ENCODE measurements at regions not wholly inside any gene's neighbourhood (a gene's known extent, or its start where the extent isn't known, plus 50 kb on each side); places are given as distances from the start of the nearest gene placed in this dataset.

- Histone ChIP-seq H3K9me3 (ENCODE audit: low read length) (no peaks in the 10 kb centered on the region), H3K27me3 (ENCODE audit: insufficient read depth, low read length, poor library complexity, severe bottlenecking) (no peaks in the 10 kb centered on the region), H3K27ac (ENCODE audit: low read depth, low read length) (no peak overlapping the region), H3K36me3 (ENCODE audit: insufficient read depth, low read length) (no peaks in the 10 kb centered on the region), H3K4me1 (ENCODE audit: insufficient read depth, low read length) (no peaks in the 10 kb centered on the region), H3K4me3 (ENCODE audit: low read length) (no peak overlapping the region)
- Mint-ChIP-seq H3K4me1 (no peaks in the 10 kb centered on the region), H3K36me3 (no peaks in the 10 kb centered on the region), H3K9me3 (peaks cover 6 to 39% (median 8%) of the 10 kb centered on the region in 5 donors), H3K27me3 (peaks cover 0 to 2% of the 10 kb centered on the region in 2 donors), H3K27ac (no peak overlapping the region), H3K4me3 (no peak overlapping the region)
- DNase-seq = no peak
- CTCF ChIA-PET = no interaction called here
- POLR2A ChIA-PET = no interaction called here
These were observed 260.7 kb upstream of the GRM7 start for GRCh38 chr3:6600237-6600636.

- Mint-ChIP-seq H3K27me3 (peaks cover 0 to 2% of the 10 kb centered on the region in 2 donors), H3K9me3 (peaks cover 6 to 41% (median 8%) of the 10 kb centered on the region in 5 donors), H3K4me1 (no peaks in the 10 kb centered on the region), H3K27ac (no peak overlapping the region), H3K4me3 (no peak overlapping the region), H3K36me3 (no peaks in the 10 kb centered on the region)
- no peak overlapping the region for H3K27ac ChIP-seq (ENCODE audit: low read depth, low read length)
- POLR2A ChIA-PET = no interaction called here
- H3K27me3 ChIP-seq (ENCODE audit: insufficient read depth, low read length, poor library complexity, severe bottlenecking) = no peaks in the 10 kb centered on the region
- H3K36me3 ChIP-seq (ENCODE audit: insufficient read depth, low read length) = no peaks in the 10 kb centered on the region
- no peaks in the 10 kb centered on the region for H3K4me1 ChIP-seq (ENCODE audit: insufficient read depth, low read length)
- CTCF ChIA-PET = no interaction called here
- H3K4me3 ChIP-seq (ENCODE audit: low read length) = no peak overlapping the region
- DNase-seq = no peak
- no peaks in the 10 kb centered on the region for H3K9me3 ChIP-seq (ENCODE audit: low read length)
These were observed 259.5 kb upstream of the GRM7 start for GRCh38 chr3:6601374-6601773.

GRCh38 chr3:6602329-6602728 lies 258.6 kb upstream of the GRM7 start:
- peaks cover 2 to 42% (median 8%) of the 10 kb centered on the region in 5 donors for H3K9me3 Mint-ChIP-seq
- no peak for DNase-seq
- H3K4me1 Mint-ChIP-seq = no peaks in the 10 kb centered on the region

GRCh38 chr3:6605227-6605626 lies 255.7 kb upstream of the GRM7 start:
- H3K4me3 ChIP-seq (ENCODE audit: low read length) = no peak overlapping the region
- Mint-ChIP-seq H3K27me3 (no peaks in the 10 kb centered on the region), H3K4me1 (no peaks in the 10 kb centered on the region), H3K27ac (no peak overlapping the region), H3K4me3 (no peak overlapping the region), H3K36me3 (no peaks in the 10 kb centered on the region), H3K9me3 (peaks cover 3 to 39% (median 10%) of the 10 kb centered on the region in 5 donors)
- CTCF ChIA-PET = no interaction called here
- POLR2A ChIA-PET = no interaction called here
- H3K9me3 ChIP-seq (ENCODE audit: low read length) = no peaks in the 10 kb centered on the region
- H3K36me3 ChIP-seq (ENCODE audit: insufficient read depth, low read length) = no peaks in the 10 kb centered on the region
- no peak overlapping the region for H3K27ac ChIP-seq (ENCODE audit: low read depth, low read length)
- no peaks in the 10 kb centered on the region for H3K4me1 ChIP-seq (ENCODE audit: insufficient read depth, low read length)
- no peak for DNase-seq
- H3K27me3 ChIP-seq (ENCODE audit: insufficient read depth, low read length, poor library complexity, severe bottlenecking) = no peaks in the 10 kb centered on the region

More at GRCh38 chr3:6602329-6602728, 258.6 kb upstream of the GRM7 start:
- no peak overlapping the region for H3K4me3 ChIP-seq (ENCODE audit: low read length)
- no peaks in the 10 kb centered on the region for H3K9me3 ChIP-seq (ENCODE audit: low read length)
- no peaks in the 10 kb centered on the region for H3K4me1 ChIP-seq (ENCODE audit: insufficient read depth, low read length)
- no peaks in the 10 kb centered on the region for H3K36me3 ChIP-seq (ENCODE audit: insufficient read depth, low read length)
- CTCF ChIA-PET = no interaction called here
- H3K27ac Mint-ChIP-seq = no peak overlapping the region
- no peaks in the 10 kb centered on the region for H3K36me3 Mint-ChIP-seq
- no peaks in the 10 kb centered on the region for H3K27me3 ChIP-seq (ENCODE audit: insufficient read depth, low read length, poor library complexity, severe bottlenecking)
- peaks cover 0 to 2% of the 10 kb centered on the region in 2 donors for H3K27me3 Mint-ChIP-seq
- no peak overlapping the region for H3K4me3 Mint-ChIP-seq
- H3K27ac ChIP-seq (ENCODE audit: low read depth, low read length) = no peak overlapping the region
- POLR2A ChIA-PET = no interaction called here

GRCh38 chr3:6608843-6609242 lies 252.1 kb upstream of the GRM7 start:
- Histone ChIP-seq H3K9me3 (ENCODE audit: low read length) (no peaks in the 10 kb centered on the region), H3K27ac (ENCODE audit: low read depth, low read length) (no peak overlapping the region), H3K4me1 (ENCODE audit: insufficient read depth, low read length) (no peaks in the 10 kb centered on the region), H3K27me3 (ENCODE audit: insufficient read depth, low read length, poor library complexity, severe bottlenecking) (no peaks in the 10 kb centered on the region), H3K36me3 (ENCODE audit: insufficient read depth, low read length) (no peaks in the 10 kb centered on the region), H3K4me3 (ENCODE audit: low read length) (no peak overlapping the region)
- DNase-seq = no peak
- H3K27me3 Mint-ChIP-seq = no peaks in the 10 kb centered on the region
- CTCF ChIA-PET = no interaction called here
- peaks cover 3 to 46% (median 7%) of the 10 kb centered on the region in 5 donors for H3K9me3 Mint-ChIP-seq
- H3K4me1 Mint-ChIP-seq = no peaks in the 10 kb centered on the region
- POLR2A ChIA-PET = no interaction called here
- no peak overlapping the region for H3K27ac Mint-ChIP-seq
- no peak overlapping the region for H3K4me3 Mint-ChIP-seq
- H3K36me3 Mint-ChIP-seq = no peaks in the 10 kb centered on the region

- Mint-ChIP-seq H3K27ac (no peak overlapping the region), H3K4me1 (no peaks in the 10 kb centered on the region), H3K36me3 (no peaks in the 10 kb centered on the region), H3K27me3 (no peaks in the 10 kb centered on the region), H3K9me3 (peaks cover 5 to 42% (median 7%) of the 10 kb centered on the region in 5 donors), H3K4me3 (no peak overlapping the region)
- Histone ChIP-seq H3K36me3 (ENCODE audit: insufficient read depth, low read length) (no peaks in the 10 kb centered on the region), H3K4me3 (ENCODE audit: low read length) (no peak overlapping the region), H3K9me3 (ENCODE audit: low read length) (no peaks in the 10 kb centered on the region), H3K4me1 (ENCODE audit: insufficient read depth, low read length) (no peaks in the 10 kb centered on the region), H3K27me3 (ENCODE audit: insufficient read depth, low read length, poor library complexity, severe bottlenecking) (no peaks in the 10 kb centered on the region), H3K27ac (ENCODE audit: low read depth, low read length) (no peak overlapping the region)
- POLR2A ChIA-PET = no interaction called here
- CTCF ChIA-PET = no interaction called here
- no peak for DNase-seq
These were observed 248.8 kb upstream of the GRM7 start for GRCh38 chr3:6612034-6612616.

GRCh38 chr3:6622260-6622659 lies 238.7 kb upstream of the GRM7 start:
- Mint-ChIP-seq H3K4me1 (no peaks in the 10 kb centered on the region), H3K4me3 (no peak overlapping the region), H3K9me3 (peaks cover 0 to 31% (median 7%) of the 10 kb centered on the region in 5 donors), H3K27me3 (no peaks in the 10 kb centered on the region), H3K27ac (no peak overlapping the region), H3K36me3 (no peaks in the 10 kb centered on the region)
- H3K27ac ChIP-seq (ENCODE audit: low read depth, low read length) = no peak overlapping the region
- no peaks in the 10 kb centered on the region for H3K4me1 ChIP-seq (ENCODE audit: insufficient read depth, low read length)
- no peaks in the 10 kb centered on the region for H3K9me3 ChIP-seq (ENCODE audit: low read length)
- DNase-seq = no peak
- no peaks in the 10 kb centered on the region for H3K36me3 ChIP-seq (ENCODE audit: insufficient read depth, low read length)
- H3K27me3 ChIP-seq (ENCODE audit: insufficient read depth, low read length, poor library complexity, severe bottlenecking) = no peaks in the 10 kb centered on the region
- H3K4me3 ChIP-seq (ENCODE audit: low read length) = no peak overlapping the region
- CTCF ChIA-PET = no interaction called here
- POLR2A ChIA-PET = no interaction called here

- DNase-seq = no peak
- Histone ChIP-seq H3K27ac (ENCODE audit: low read depth, low read length) (no peak overlapping the region), H3K4me3 (ENCODE audit: low read length) (no peak overlapping the region), H3K4me1 (ENCODE audit: insufficient read depth, low read length) (no peaks in the 10 kb centered on the region), H3K9me3 (ENCODE audit: low read length) (no peaks in the 10 kb centered on the region), H3K36me3 (ENCODE audit: insufficient read depth, low read length) (no peaks in the 10 kb centered on the region), H3K27me3 (ENCODE audit: insufficient read depth, low read length, poor library complexity, severe bottlenecking) (no peaks in the 10 kb centered on the region)
- Mint-ChIP-seq H3K4me1 (no peaks in the 10 kb centered on the region), H3K9me3 (peaks cover 0 to 26% (median 10%) of the 10 kb centered on the region in 5 donors), H3K36me3 (no peaks in the 10 kb centered on the region), H3K4me3 (no peak overlapping the region), H3K27ac (no peak overlapping the region), H3K27me3 (no peaks in the 10 kb centered on the region)
- ChIA-PET POLR2A (no interaction called here), CTCF (no interaction called here)
These were observed 238.2 kb upstream of the GRM7 start for GRCh38 chr3:6622712-6623111.

GRCh38 chr3:6631376-6631775 lies 229.5 kb upstream of the GRM7 start:
- H3K27me3 ChIP-seq (ENCODE audit: insufficient read depth, low read length, poor library complexity, severe bottlenecking) = no peaks in the 10 kb centered on the region
- Mint-ChIP-seq H3K27me3 (no peaks in the 10 kb centered on the region), H3K4me1 (no peaks in the 10 kb centered on the region), H3K9me3 (peaks cover 2 to 24% (median 9%) of the 10 kb centered on the region in 5 donors), H3K27ac (no peak overlapping the region), H3K4me3 (no peak overlapping the region), H3K36me3 (no peaks in the 10 kb centered on the region)
- no peak overlapping the region for H3K4me3 ChIP-seq (ENCODE audit: low read length)
- H3K27ac ChIP-seq (ENCODE audit: low read depth, low read length) = no peak overlapping the region
- H3K9me3 ChIP-seq (ENCODE audit: low read length) = no peaks in the 10 kb centered on the region
- DNase-seq = no peak
- CTCF ChIA-PET = no interaction called here
- no peaks in the 10 kb centered on the region for H3K4me1 ChIP-seq (ENCODE audit: insufficient read depth, low read length)
- POLR2A ChIA-PET = no interaction called here
- H3K36me3 ChIP-seq (ENCODE audit: insufficient read depth, low read length) = no peaks in the 10 kb centered on the region
